H4 (cell line): ENCODE measurements at regions not wholly inside any gene's neighbourhood (a gene's known extent, or its start where the extent isn't known, plus 50 kb on each side); places are given as distances from the start of the nearest gene placed in this dataset.

Experiments
- DNase-seq: peaks from one replicate; pipeline ENCODE4 v3.0.0-alpha.2; 2015; ENCODE audit warnings: low spot score

GRCh38 chr5:167311340-167311739 lies 980.1 kb upstream of the WWC1 start:
- DNase-seq = no peak

GRCh38 chr5:167312225-167312624 lies 979.2 kb upstream of the WWC1 start:
- DNase-seq = no peak

DNA sequence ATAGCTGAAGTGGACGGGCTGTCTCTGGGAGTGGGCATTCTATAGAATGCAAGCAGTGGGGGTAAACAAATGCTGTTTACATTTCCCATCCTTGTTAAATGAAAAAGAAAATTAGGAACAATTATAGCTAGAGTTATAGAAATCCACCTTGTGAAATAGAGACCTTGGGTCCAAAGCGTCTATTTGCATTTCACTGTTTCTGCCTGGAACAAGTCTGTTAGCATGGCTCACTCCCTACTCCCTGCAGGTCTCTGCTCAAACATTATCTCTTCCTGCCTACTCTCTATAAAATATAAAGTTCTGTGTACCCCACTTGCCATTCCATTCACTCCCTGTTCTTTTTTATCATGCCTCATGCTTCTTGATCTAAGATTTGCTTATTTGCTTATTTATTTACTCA lies 975.7 kb upstream of the WWC1 start:
- no peak for DNase-seq

GRCh38 chr5:167317884-167318283 lies 973.6 kb upstream of the WWC1 start:
- no peak for DNase-seq

- no peak for DNase-seq
Measured at GRCh38 chr5:167319243-167319642, 972.2 kb upstream of the WWC1 start.

DNA sequence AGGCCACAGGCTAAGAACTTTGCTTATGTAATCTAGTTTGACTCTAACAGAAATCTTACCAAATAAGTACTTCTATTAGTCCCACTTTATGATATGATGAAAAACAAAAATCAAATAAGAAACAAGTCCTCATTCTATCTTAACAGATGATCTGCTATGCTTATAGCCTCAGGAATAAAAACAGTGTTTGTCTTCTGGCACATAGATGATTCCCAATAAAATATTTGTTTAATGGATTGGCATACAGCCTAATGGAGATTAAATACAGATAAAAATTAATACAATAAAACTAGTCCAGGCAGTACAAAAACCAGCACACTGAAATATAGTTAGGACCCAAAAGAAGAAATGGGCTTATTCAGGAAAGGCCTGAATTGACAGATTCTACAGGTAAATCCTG lies 971.4 kb upstream of the WWC1 start:
- no peak for DNase-seq

- no peak for DNase-seq
Measured at GRCh38 chr5:167332309-167332708, 959.1 kb upstream of the WWC1 start.

GRCh38 chr5:167336161-167336560 lies 955.3 kb upstream of the WWC1 start:
- DNase-seq = no peak

DNA sequence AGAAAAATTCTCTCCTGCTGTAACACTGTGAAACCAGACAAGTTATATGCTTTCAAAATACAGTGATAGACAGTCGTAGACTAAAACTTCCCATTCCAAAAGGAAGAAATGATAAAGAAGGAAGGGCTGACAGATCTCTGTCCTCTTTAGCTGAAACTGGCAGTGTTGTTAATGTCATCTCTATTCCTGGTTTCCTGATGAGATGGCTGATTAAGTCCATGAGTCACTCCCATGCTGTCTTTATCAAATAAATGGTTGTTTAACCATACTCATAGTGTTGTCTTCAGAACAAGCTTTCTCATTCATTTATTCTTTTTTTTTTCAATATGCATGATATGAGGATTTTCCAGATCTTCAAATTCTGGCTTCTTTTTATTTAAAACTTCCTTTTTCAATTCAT lies 952.2 kb upstream of the WWC1 start:
- no peak for DNase-seq

GRCh38 chr5:167346461-167346860 lies 945.0 kb upstream of the WWC1 start:
- DNase-seq = no peak

- DNase-seq = no peak
Measured at GRCh38 chr5:167348251-167348926, 943.1 kb upstream of the WWC1 start.

DNA sequence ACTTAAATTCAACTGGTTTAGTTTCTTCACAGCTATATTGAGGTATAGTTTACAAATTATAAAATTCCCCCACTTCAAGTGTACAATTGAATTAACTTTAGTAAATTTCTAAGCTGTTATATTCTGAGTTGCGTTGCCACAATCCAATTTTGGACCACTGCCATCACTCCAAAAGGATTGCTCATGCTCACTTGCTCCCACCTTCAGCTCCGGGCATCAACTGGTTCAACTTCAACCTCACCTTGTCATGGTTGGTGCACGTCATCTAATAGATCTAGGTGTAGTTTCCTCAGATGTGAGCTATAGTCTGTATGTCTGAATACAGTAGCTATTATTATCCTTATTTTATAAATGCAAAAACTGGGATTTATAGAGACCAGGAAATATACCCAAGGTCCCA lies 942.5 kb upstream of the WWC1 start:
- no peak for DNase-seq

GRCh38 chr5:167351316-167351715 lies 940.1 kb upstream of the WWC1 start:
- DNase-seq = no peak

DNA sequence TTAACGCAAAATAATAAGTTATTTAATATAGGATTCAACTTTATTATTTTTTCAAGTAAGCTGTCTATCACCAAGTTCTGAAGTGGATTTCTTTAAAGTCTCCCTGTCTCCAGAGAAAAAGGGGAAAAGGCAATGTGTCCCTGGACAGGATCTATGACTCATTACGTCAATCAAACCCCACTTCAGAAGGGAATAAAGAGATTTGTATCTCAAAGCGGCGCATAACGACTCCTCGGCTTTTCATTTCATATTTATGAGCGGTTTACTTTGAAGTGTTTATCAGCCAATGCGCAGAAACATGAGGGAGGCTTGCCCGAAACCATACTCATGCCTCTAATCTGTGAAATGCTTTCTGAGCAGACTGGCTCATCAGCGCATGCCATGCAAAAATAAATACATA lies 938.6 kb upstream of the WWC1 start:
- DNase-seq = peak; percentile 11

- no peak for DNase-seq
Measured at GRCh38 chr5:167355346-167355745, 936.1 kb upstream of the WWC1 start.

- no peak for DNase-seq
Measured at GRCh38 chr5:167356374-167356773, 935.1 kb upstream of the WWC1 start.

DNA sequence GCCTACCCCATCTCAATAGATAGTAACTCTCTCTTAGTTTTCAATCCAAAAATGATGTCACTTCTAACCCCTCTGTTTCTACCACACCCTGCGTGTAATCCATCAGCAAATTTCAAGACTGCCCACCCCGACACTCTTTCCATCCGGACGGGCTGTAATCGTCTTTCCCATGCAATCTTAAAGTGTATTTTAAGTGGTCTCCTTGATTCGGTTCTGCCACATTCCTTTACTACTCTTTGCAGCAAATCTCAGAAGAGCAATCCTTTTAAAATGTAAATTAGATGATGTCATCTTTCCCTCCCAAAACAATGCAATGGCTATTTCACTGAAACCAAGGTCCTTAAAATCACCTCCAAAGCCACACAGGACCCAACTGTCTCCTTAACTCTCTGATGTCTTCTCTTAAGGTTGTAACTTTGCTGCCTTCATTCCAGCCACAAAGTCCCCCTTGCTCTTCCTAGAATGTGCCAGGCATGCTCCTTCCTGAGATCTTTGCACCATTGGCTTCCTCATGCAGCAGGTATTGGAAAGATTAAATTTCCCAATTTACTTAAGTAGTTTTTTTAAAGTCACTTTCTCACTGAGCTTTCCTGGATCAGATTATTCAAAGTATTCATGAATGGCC lies 932.5 kb upstream of the WWC1 start:
- no peak for DNase-seq

GRCh38 chr5:167361795-167362194 lies 929.6 kb upstream of the WWC1 start:
- DNase-seq = no peak

GRCh38 chr5:167363065-167363464 lies 928.4 kb upstream of the WWC1 start:
- no peak for DNase-seq

- DNase-seq = no peak
Measured at GRCh38 chr5:167375125-167375524, 916.3 kb upstream of the WWC1 start.

GRCh38 chr5:167378894-167379723 lies 912.3 kb upstream of the WWC1 start:
- no peak for DNase-seq

DNA sequence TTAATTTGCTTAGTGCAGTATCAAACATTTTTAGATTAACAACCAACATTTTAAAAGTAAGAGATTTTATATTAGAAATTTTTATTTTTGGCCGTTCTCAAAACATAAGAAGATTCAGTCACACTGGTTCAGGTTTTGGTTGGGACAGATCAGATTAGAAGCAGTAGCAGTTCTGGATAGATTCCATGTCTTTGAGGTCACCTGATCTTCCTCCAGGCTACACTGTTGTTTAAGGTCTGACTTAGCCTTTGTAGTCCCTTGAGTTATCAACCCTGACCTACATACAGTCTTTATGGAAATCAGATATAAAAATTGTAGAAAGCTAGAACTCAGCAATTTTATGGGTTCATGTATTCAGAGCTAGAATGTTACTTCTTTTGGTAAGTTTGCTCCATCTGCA lies 910.0 kb upstream of the WWC1 start:
- DNase-seq = peak; percentile 15

DNA sequence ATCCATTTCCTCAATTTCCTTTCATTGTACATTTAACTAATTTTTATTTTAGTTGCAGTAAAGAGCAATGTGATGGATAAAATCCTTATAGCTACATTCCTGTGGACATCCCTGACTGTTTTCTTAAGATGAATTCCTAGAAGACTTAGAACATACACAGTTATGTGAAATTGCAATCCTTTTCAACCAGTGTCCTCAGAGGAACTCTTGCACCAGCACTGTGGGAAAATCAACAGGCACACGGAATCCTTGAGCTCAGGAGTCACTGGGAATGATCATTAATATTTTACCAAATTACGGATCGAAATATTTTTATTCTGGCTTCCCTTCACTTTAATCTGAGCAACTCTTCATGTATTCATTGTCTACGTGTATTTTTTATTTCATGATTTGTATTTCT lies 901.9 kb upstream of the WWC1 start:
- no peak for DNase-seq
